ENCODE measurements at regions not wholly inside any gene's neighbourhood (a gene's known extent, or its start where the extent isn't known, plus 50 kb on each side); places are given as distances from the start of the nearest gene placed in this dataset.

- Mint-ChIP-seq H3K36me3 (no peaks in the 10 kb centered on the region), H3K4me1 (peaks cover 5% of the 10 kb centered on the region), H3K4me3 (no peak overlapping the region), H3K9me3 (peaks cover 0 to 3% (median 2%) of the 10 kb centered on the region in 7 donors), H3K27ac (no peak overlapping the region), H3K27me3 (ENCODE audit: low read depth in 3 of 3) (no peaks in the 10 kb centered on the region)
- Histone ChIP-seq H3K4me2 (replicated peaks; ENCODE audit: extremely low read depth, low read length, poor library complexity, severe bottlenecking) (no peak overlapping the region), H3K36me3 (replicated peaks in 1 of 2; ENCODE audit: control insufficient read depth in 1 of 2, insufficient read depth in 2 of 2, low read length in 2 of 2) (no peaks in the 10 kb centered on the region), H3K4me1 (ENCODE audit: control insufficient read depth in 1 of 2, insufficient read depth in 2 of 2, low read length in 2 of 2) (no peaks in the 10 kb centered on the region), H3K4me3 (replicated peaks in 1 of 3; ENCODE audit: low read depth in 2 of 3, low read length in 3 of 3) (no peak overlapping the region), H3K9ac (ENCODE audit: insufficient read depth, low read length, poor library complexity, severe bottlenecking) (no peak overlapping the region), H3K27ac (ENCODE audit: low read depth in 1 of 2, low read length in 2 of 2) (no peak overlapping the region), H2AFZ (ENCODE audit: insufficient read depth, low read depth, low read length, poor library complexity, severe bottlenecking) (no peak overlapping the region), H4K20me1 (ENCODE audit: insufficient read depth, low read length) (no peaks in the 10 kb centered on the region), H3K79me2 (ENCODE audit: insufficient read depth, low read length) (no peaks in the 10 kb centered on the region), H3K27me3 (ENCODE audit: control insufficient read depth in 2 of 2, insufficient read depth in 2 of 2, low read length in 2 of 2) (no peaks in the 10 kb centered on the region), H3K9me3 (replicated peaks in 1 of 2; ENCODE audit: control insufficient read depth in 1 of 2, insufficient read depth in 1 of 2, low read length in 2 of 2) (no peaks in the 10 kb centered on the region)
- WGBS (ENCODE audit: insufficient coverage), result 82% methylated on average over 5 of the region's 5 CpGs
- intact Hi-C loops (cut with micrococcal nuclease), result no loop called here
- TF ChIP-seq CTCF (IDR thresholded peaks at IDR 0.05), result no peak
- DNase-seq, result no peak
These were observed 106.7 kb downstream of the RPS29 start for GRCh38 chr14:49479432-49479831.

GRCh38 chr14:49478784-49479183 lies 107.4 kb downstream of the RPS29 start:
- H3K9me3 Mint-ChIP-seq, result peaks cover 0 to 3% (median 1%) of the 10 kb centered on the region in 7 donors
- Histone ChIP-seq H3K79me2 (ENCODE audit: insufficient read depth, low read length) (no peaks in the 10 kb centered on the region), H3K4me2 (replicated peaks; ENCODE audit: extremely low read depth, low read length, poor library complexity, severe bottlenecking) (no peak overlapping the region), H3K27me3 (ENCODE audit: control insufficient read depth in 2 of 2, insufficient read depth in 2 of 2, low read length in 2 of 2) (no peaks in the 10 kb centered on the region), H3K4me3 (replicated peaks in 1 of 3; ENCODE audit: low read depth in 2 of 3, low read length in 3 of 3) (no peak overlapping the region), H3K27ac (ENCODE audit: low read depth in 1 of 2, low read length in 2 of 2) (no peak overlapping the region), H3K9me3 (replicated peaks in 1 of 2; ENCODE audit: control insufficient read depth in 1 of 2, insufficient read depth in 1 of 2, low read length in 2 of 2) (no peaks in the 10 kb centered on the region), H3K4me1 (ENCODE audit: control insufficient read depth in 1 of 2, insufficient read depth in 2 of 2, low read length in 2 of 2) (no peaks in the 10 kb centered on the region), H3K9ac (ENCODE audit: insufficient read depth, low read length, poor library complexity, severe bottlenecking) (no peak overlapping the region), H2AFZ (ENCODE audit: insufficient read depth, low read depth, low read length, poor library complexity, severe bottlenecking) (no peak overlapping the region), H4K20me1 (ENCODE audit: insufficient read depth, low read length) (no peaks in the 10 kb centered on the region), H3K36me3 (replicated peaks in 1 of 2; ENCODE audit: control insufficient read depth in 1 of 2, insufficient read depth in 2 of 2, low read length in 2 of 2) (no peaks in the 10 kb centered on the region)
- H3K27ac Mint-ChIP-seq, result no peak overlapping the region
- peaks cover 5% of the 10 kb centered on the region for H3K4me1 Mint-ChIP-seq
- no peak for TF ChIP-seq CTCF (IDR thresholded peaks at IDR 0.05)
- H3K4me3 Mint-ChIP-seq, result no peak overlapping the region
- no peaks in the 10 kb centered on the region for H3K27me3 Mint-ChIP-seq (ENCODE audit: low read depth in 3 of 3)
- intact Hi-C loops (cut with micrococcal nuclease), result no loop called here
- DNase-seq, result no peak
- WGBS (ENCODE audit: insufficient coverage), result no CpG with 5 or more reads among the region's 3 CpGs
- no peaks in the 10 kb centered on the region for H3K36me3 Mint-ChIP-seq
